ENCODE measurements at regions not wholly inside any gene's neighbourhood (a gene's known extent, or its start where the extent isn't known, plus 50 kb on each side); places are given as distances from the start of the nearest gene placed in this dataset.

- H3K4me3 ChIP-seq, result no peak overlapping the region
- H3K27ac ChIP-seq, result no peak overlapping the region
- no peaks in the 10 kb centered on the region for H3K9me3 ChIP-seq (replicated peaks)
- no peak for DNase-seq (ENCODE audit: low read depth in 1 of 2, low spot score in 2 of 2)
- no peaks in the 10 kb centered on the region for H3K36me3 ChIP-seq
- no peaks in the 10 kb centered on the region for H3K4me1 ChIP-seq (replicated peaks)
- peaks cover 14% of the 10 kb centered on the region for H3K27me3 ChIP-seq (replicated peaks)
Measured at GRCh38 chr17:74040291-74040690, 163.2 kb upstream of the RPL38 start.

GRCh38 chr17:74040729-74041128 is 162.7 kb upstream of the RPL38 start:
- H3K4me1 ChIP-seq (replicated peaks), result no peaks in the 10 kb centered on the region
- peaks cover 14% of the 10 kb centered on the region for H3K27me3 ChIP-seq (replicated peaks)
- no peak overlapping the region for H3K27ac ChIP-seq
- no peak for DNase-seq (ENCODE audit: low read depth in 1 of 2, low spot score in 2 of 2)
- no peaks in the 10 kb centered on the region for H3K36me3 ChIP-seq
- no peaks in the 10 kb centered on the region for H3K9me3 ChIP-seq (replicated peaks)
- no peak overlapping the region for H3K4me3 ChIP-seq

DNA sequence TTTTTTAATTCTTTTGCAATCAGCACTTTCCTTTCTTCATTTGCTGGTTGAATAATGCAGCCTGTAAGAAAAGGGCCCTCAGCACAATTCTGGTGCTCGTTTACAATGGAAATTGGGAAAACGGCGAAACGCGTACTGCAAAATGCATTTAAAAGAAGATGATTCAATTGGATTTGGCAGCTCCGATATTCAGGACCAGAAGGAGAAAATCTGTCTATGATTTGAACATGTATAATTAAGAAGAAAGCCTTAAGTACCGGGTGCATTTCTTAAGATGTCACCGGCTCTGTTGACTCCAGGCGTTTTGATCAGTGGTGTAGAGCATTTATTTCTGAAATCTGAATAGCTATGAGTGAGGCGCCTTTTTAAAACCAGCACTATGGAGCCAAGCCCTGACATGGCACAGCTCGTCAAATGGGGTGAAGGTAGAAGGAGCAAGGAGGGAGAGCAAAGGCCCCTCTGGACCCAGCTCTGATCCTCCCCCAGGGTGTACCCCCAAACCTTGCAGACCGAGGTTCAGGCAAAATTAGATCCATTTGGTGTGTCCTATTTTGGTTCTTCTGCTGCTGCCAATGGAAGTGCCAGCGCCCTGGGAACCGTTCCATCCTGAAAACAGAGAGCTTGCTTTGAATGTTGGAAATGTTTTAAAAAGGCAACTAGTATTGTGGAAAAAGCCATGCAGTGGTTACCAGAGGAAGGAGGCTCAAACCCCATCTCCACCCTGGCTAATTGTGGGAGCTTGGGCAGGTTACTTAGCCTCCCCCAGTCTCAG is 161.4 kb upstream of the RPL38 start:
- H3K4me3 ChIP-seq, result no peak overlapping the region
- no peak for DNase-seq (ENCODE audit: low read depth in 1 of 2, low spot score in 2 of 2)
- H3K4me1 ChIP-seq (replicated peaks), result no peaks in the 10 kb centered on the region
- no peaks in the 10 kb centered on the region for H3K36me3 ChIP-seq
- H3K27ac ChIP-seq, result no peak overlapping the region
- peaks cover 5% of the 10 kb centered on the region for H3K27me3 ChIP-seq (replicated peaks)
- no peaks in the 10 kb centered on the region for H3K9me3 ChIP-seq (replicated peaks)

- Histone ChIP-seq H3K4me1 (replicated peaks) (no peaks in the 10 kb centered on the region), H3K27me3 (replicated peaks) (peaks cover 8% of the 10 kb centered on the region), H3K36me3 (no peaks in the 10 kb centered on the region), H3K27ac (no peak overlapping the region), H3K9me3 (replicated peaks) (no peaks in the 10 kb centered on the region), H3K4me3 (no peak overlapping the region)
- peak in 1 of 2 experiments; percentile 64 for DNase-seq (ENCODE audit: low read depth in 1 of 2, low spot score in 2 of 2)
Measured at GRCh38 chr17:74042744-74043486, 160.6 kb upstream of the RPL38 start.

DNA sequence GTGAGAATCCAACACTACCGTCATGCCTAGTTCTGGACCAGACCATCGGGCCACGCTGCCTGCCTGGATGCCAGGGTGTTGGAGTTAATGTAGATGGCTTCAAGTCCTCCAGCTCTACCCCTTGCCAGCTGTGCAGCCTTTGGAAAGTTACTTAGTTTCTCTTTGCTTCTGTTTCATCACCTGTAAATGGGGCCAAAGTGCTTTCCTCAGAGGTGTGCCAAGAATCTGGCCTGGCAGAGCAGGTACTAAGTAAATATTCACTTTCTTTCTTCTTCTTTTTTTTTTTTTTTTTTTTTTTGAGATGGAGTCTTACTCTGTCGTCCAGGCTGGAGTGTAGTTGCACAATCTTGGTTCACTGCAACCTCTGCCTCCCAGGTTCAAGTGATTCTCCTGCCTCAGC is 159.5 kb upstream of the RPL38 start:
- Histone ChIP-seq H3K4me1 (replicated peaks) (no peaks in the 10 kb centered on the region), H3K4me3 (no peak overlapping the region), H3K9me3 (replicated peaks) (no peaks in the 10 kb centered on the region), H3K27me3 (replicated peaks) (peaks cover 18% of the 10 kb centered on the region), H3K27ac (no peak overlapping the region), H3K36me3 (no peaks in the 10 kb centered on the region)
- no peak for DNase-seq (ENCODE audit: low read depth in 1 of 2, low spot score in 2 of 2)

DNA sequence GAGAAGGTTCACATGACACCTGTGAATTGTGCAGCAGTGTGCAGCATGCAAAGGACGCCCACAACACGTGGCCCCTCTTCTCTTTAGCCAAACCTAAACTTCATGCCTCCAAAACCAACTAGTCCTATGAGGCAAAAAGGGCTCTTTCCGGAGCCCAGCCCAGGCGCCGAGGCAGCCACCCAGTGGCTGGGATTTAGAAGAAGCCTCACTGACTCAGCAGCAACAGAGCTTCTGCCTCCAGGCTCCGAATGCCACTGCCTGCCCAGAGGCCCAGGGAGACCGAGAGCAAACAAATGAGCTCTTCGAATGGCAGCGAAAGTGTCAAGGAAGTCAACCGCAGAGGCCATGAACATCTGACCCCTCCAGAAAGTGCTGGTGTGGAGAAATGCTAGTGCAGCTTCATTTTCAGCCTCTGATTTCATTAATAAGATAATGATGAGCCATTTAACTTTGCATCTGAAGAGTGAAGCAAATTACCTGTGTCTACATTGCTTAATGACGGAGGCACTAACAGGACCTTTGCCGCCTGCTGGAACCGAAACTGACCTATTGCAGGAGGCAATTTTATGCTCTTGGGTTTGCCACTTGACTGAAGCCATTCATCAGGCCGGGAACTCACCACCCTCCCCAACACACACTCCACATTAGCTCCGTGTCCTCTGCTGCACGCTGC is 157.7 kb upstream of the RPL38 start:
- Histone ChIP-seq H3K36me3 (no peaks in the 10 kb centered on the region), H3K4me1 (replicated peaks) (no peaks in the 10 kb centered on the region), H3K9me3 (replicated peaks) (no peaks in the 10 kb centered on the region), H3K4me3 (no peak overlapping the region), H3K27ac (no peak overlapping the region), H3K27me3 (replicated peaks) (peaks cover 34% of the 10 kb centered on the region)
- no peak for DNase-seq (ENCODE audit: low read depth in 1 of 2, low spot score in 2 of 2)

DNA sequence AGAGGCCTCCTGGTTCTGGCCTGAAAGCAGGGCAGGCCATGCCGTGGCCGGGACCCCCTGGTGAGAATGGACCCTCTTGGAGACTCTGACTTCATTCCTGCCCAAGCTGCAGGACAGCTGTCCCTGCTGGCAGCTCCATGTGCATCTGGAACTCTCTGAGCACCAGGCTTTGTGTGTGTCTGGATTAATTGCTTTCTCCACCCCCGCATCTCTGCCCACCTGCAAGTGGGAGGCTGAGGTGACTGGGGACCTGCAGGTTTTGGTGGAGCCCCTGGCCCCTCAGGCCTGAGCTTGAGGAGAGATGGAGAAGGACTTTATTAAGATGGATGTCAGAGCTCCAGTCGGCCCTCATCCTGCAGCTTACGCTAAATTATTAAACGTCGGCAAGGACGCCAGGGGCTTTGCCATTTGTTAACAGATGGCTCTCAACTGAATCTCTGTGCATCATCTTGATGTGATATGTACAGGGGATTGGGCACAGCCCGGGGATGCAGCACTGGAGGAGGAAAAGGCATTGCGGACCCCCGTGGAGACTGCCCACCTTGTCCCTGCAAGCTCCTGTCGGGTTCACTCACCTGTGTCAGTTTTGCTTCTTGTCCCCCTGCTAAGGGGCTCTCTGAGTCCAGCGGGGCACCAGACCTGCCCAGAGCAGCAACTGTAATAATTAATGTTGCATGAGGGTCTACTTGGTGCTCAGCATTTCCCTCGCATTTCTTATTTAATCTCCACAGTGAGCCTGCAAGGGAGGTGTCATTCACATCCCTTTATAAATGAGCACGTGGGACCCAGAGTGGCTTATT is 154.1 kb upstream of the RPL38 start:
- DNase-seq (ENCODE audit: low read depth in 1 of 2, low spot score in 2 of 2), result no peak
- Histone ChIP-seq H3K27ac (no peak overlapping the region), H3K4me3 (no peak overlapping the region), H3K9me3 (replicated peaks) (no peaks in the 10 kb centered on the region), H3K4me1 (replicated peaks) (no peaks in the 10 kb centered on the region), H3K36me3 (no peaks in the 10 kb centered on the region), H3K27me3 (replicated peaks) (peaks cover 56% of the 10 kb centered on the region)

DNA sequence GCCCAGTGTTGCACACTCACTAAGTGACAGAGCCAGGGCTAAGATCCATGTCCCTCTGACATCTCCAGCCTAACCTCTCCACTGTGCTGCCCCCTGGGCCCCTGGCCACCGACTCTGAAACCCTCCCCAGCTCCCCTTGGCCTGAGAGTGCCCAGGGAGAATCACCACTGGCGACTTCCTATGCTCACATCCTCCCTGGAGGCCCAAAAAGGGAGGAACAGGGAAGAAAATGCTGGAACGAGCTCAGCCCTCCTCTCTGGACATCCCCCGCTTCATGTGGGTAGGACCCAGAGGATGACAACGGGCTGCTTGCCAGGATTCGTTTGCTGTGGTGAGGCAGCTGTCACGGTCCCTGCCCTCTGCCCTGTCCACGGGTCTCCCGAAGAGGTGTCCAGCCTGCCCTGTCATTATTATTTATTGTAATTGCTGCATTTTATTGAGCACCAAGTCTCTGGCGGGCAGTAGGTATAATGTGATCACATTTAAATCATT is 153.5 kb upstream of the RPL38 start:
- no peak overlapping the region for H3K4me3 ChIP-seq
- DNase-seq (ENCODE audit: low read depth in 1 of 2, low spot score in 2 of 2), result no peak
- no peaks in the 10 kb centered on the region for H3K4me1 ChIP-seq (replicated peaks)
- H3K36me3 ChIP-seq, result no peaks in the 10 kb centered on the region
- peaks cover 59% of the 10 kb centered on the region for H3K27me3 ChIP-seq (replicated peaks)
- H3K9me3 ChIP-seq (replicated peaks), result no peaks in the 10 kb centered on the region
- no peak overlapping the region for H3K27ac ChIP-seq

DNA sequence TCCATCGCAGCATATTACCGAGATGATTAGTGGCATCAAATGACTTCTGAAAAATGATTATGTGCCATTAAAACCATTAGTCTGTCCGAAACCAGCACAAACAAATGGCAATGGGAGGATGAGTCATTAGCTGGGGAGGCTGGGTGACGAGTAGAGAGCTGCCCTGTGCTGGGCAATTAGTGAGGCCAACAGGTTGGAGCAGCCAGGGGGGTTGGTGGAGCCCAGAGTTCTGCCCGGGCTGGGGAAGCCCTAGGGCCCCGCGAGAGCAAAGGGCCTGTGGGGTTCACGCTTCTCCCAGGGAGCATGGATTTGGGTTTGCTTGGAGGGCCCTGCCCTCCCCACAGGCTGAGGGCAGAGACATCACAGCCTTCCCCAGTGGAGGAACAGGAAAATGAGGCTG is 152.1 kb upstream of the RPL38 start:
- H3K36me3 ChIP-seq, result no peaks in the 10 kb centered on the region
- no peaks in the 10 kb centered on the region for H3K9me3 ChIP-seq (replicated peaks)
- no peaks in the 10 kb centered on the region for H3K4me1 ChIP-seq (replicated peaks)
- H3K4me3 ChIP-seq, result no peak overlapping the region
- no peak for DNase-seq (ENCODE audit: low read depth in 1 of 2, low spot score in 2 of 2)
- H3K27me3 ChIP-seq (replicated peaks), result peaks cover 54% of the 10 kb centered on the region
- no peak overlapping the region for H3K27ac ChIP-seq

DNA sequence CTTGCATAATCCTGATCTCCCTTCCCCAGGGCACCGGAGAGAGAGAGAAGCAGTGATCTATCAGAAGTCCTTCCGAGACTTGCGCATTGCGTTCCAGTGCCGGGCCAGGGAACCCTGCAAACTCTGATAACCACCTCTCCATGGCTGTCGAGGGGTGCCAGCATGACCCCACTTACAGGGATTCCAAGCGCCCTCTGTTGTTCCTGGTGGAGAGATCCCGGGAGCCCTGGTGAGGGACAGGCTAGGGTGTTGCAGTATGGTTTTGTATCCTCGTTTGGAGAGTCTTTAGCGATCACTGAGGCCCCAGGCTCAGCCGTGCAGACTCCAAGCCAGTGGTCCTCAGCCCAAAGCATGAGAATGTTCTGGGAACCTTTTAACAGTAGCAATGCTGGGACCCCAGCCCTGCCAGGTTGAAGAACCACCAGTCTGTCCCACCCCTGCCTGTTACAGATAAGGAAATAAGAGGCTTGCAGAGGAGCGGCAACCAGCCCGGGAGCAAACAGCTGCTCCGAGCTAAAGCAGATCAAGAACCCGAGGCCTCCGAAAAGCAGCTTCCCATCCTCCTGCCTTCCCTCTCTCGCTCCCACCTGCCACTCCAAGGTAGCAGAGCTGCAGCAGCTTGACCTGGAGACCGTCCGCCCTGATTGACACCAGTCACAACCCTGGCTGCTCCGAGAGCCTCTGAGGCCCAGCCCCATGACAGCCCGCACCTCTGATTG is 150.3 kb upstream of the RPL38 start:
- Histone ChIP-seq H3K4me1 (replicated peaks) (no peaks in the 10 kb centered on the region), H3K9me3 (replicated peaks) (no peaks in the 10 kb centered on the region), H3K27me3 (replicated peaks) (peaks cover 49% of the 10 kb centered on the region), H3K36me3 (no peaks in the 10 kb centered on the region), H3K27ac (no peak overlapping the region), H3K4me3 (no peak overlapping the region)
- no peak for DNase-seq (ENCODE audit: low read depth in 1 of 2, low spot score in 2 of 2)

DNA sequence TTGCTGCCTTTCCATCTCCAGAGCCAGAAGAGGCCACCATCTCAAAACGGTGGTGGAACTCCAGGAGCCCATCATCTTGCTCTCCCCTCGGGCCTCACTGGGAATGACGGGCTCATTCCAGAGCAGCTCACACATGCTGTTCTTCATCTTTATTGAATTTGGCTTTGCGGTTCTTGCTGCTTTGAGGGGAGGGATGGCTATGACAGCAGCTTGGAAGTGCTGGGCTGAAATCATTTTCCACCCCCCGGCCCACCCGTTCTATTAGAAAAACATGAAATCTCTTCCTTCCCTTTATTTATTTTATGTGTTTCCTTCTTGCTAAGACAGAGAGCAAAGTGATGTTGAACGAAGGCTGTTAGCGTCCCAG is 149.8 kb upstream of the RPL38 start:
- no peaks in the 10 kb centered on the region for H3K4me1 ChIP-seq (replicated peaks)
- H3K36me3 ChIP-seq, result no peaks in the 10 kb centered on the region
- peaks cover 44% of the 10 kb centered on the region for H3K27me3 ChIP-seq (replicated peaks)
- H3K9me3 ChIP-seq (replicated peaks), result no peaks in the 10 kb centered on the region
- no peak overlapping the region for H3K27ac ChIP-seq
- no peak overlapping the region for H3K4me3 ChIP-seq
- no peak for DNase-seq (ENCODE audit: low read depth in 1 of 2, low spot score in 2 of 2)

- H3K9me3 ChIP-seq (replicated peaks), result no peaks in the 10 kb centered on the region
- no peaks in the 10 kb centered on the region for H3K4me1 ChIP-seq (replicated peaks)
- no peak for DNase-seq (ENCODE audit: low read depth in 1 of 2, low spot score in 2 of 2)
- peaks cover 38% of the 10 kb centered on the region for H3K27me3 ChIP-seq (replicated peaks)
- H3K4me3 ChIP-seq, result no peak overlapping the region
- H3K27ac ChIP-seq, result no peak overlapping the region
- H3K36me3 ChIP-seq, result no peaks in the 10 kb centered on the region
Measured at GRCh38 chr17:74054249-74054648, 149.2 kb upstream of the RPL38 start.
